Neural progenitor cell (in vitro differentiated cells): ENCODE measurements at regions not wholly inside any gene's neighbourhood (a gene's known extent, or its start where the extent isn't known, plus 50 kb on each side); places are given as distances from the start of the nearest gene placed in this dataset.
"Not testable (repeated sequence)": the region's sequence is repeated elsewhere in the genome, so short reads cannot be mapped to it uniquely, and the experiment has no call there.

ENCODE experiments used
- DNase-seq: peaks from one replicate; pipeline ENCODE4 v3.0.0-alpha.2; 2016; ENCODE audit warnings: low spot score
- H2AFZ ChIP-seq: fragments of 200-600 bp; sonication (generic); replicated peaks from 2 replicates; pipeline ENCODE4 v1.6.1; 2016; ENCODE audit warnings: antibody characterized with exemption
- H3F3A ChIP-seq: fragments of 200-600 bp; sonication (generic); 2 replicates; pipeline ENCODE4 v1.6.1; 2016; ENCODE audit warnings: antibody characterized with exemption, low read depth
- H3K27ac ChIP-seq: fragments of 200-600 bp; sonication (generic); 2 replicates; pipeline ENCODE4 v1.5.1; 2016; ENCODE audit warnings: mild to moderate bottlenecking
- H3K27me3 ChIP-seq: fragments of 200-600 bp; sonication (generic); 2 replicates; pipeline ENCODE4 v1.6.1; 2016; ENCODE audit warnings: mild to moderate bottlenecking, moderate library complexity
- H3K36me3 ChIP-seq: fragments of 200-600 bp; sonication (generic); 2 replicates; pipeline ENCODE4 v1.5.1; 2016
- H3K4me1 ChIP-seq: fragments of 200-600 bp; sonication (generic); 2 replicates; pipeline ENCODE4 v1.6.1; 2016; ENCODE audit warnings: mixed run types
- H3K4me2 ChIP-seq: fragments of 200-600 bp; sonication (generic); 2 replicates; pipeline ENCODE4 v1.6.1; 2016
- H3K4me3 ChIP-seq: fragments of 200-600 bp; sonication (generic); 2 replicates; pipeline ENCODE4 v1.5.1; 2016
- H3K79me2 ChIP-seq: fragments of 200-600 bp; sonication (generic); 2 replicates; pipeline ENCODE4 v1.6.1; 2016; ENCODE audit warnings: low read depth
- H3K9ac ChIP-seq: fragments of 200-600 bp; sonication (generic); 2 replicates; pipeline ENCODE4 v1.6.1; 2016
- H3K9me3 ChIP-seq: fragments of 200-600 bp; sonication (generic); 2 replicates; pipeline ENCODE4 v1.5.1; 2016; ENCODE audit warnings: low read depth
- H4K20me1 ChIP-seq: fragments of 200-600 bp; sonication (generic); 2 replicates; pipeline ENCODE4 v1.6.1; 2016; ENCODE audit warnings: low read depth
- H3K27ac Mint-ChIP-seq: 3 replicates; pipeline ENCODE4 v1.8.0; 2021; ENCODE audit warnings: mixed read lengths
- H3K27me3 Mint-ChIP-seq: 2 replicates; pipeline ENCODE4 v1.8.0; 2022; ENCODE audit warnings: low read depth, mild to moderate bottlenecking, inconsistent platforms, moderate library complexity, mixed read lengths; ENCODE audit not compliant: insufficient read depth
- H3K36me3 Mint-ChIP-seq: 3 replicates; pipeline ENCODE4 v1.8.0; 2021; ENCODE audit warnings: mixed read lengths
- H3K4me1 Mint-ChIP-seq: 3 replicates; pipeline ENCODE4 v1.8.0; 2021; ENCODE audit warnings: mixed read lengths
- H3K4me3 Mint-ChIP-seq: 3 replicates; pipeline ENCODE4 v1.8.0; 2021; ENCODE audit warnings: mild to moderate bottlenecking, moderate library complexity, mixed read lengths
- H3K9me3 Mint-ChIP-seq: 3 replicates; pipeline ENCODE4 v1.8.0; 2020; ENCODE audit warnings: mixed read lengths
- EZH2 ChIP-seq: fragments of 200-600 bp; sonication (generic); IDR thresholded peaks from 2 replicates; pipeline ENCODE4 v1.6.1; 2017; ENCODE audit warnings: antibody characterized with exemption, mild to moderate bottlenecking, moderate library complexity
- EZH2phosphoT487 ChIP-seq: fragments of 200-600 bp; sonication (generic); IDR thresholded peaks from 2 replicates; pipeline ENCODE4 v1.6.1; 2017; ENCODE audit warnings: antibody characterized with exemption
- TF ChIP-seq, protein P1 (sequence below): fragments of 200-600 bp; sonication (generic); IDR thresholded peaks from 2 replicates; pipeline ENCODE4 v1.5.1; 2017; ENCODE audit warnings: antibody characterized with exemption, mild to moderate bottlenecking

GRCh38 chr20:30502670-30503069 lies 754.8 kb upstream of the DEFB115 start:
- H3K4me1 ChIP-seq = no peaks in the 10 kb centered on the region
- H3K9ac ChIP-seq = no peak overlapping the region
- H4K20me1 ChIP-seq = no peaks in the 10 kb centered on the region
- no peak overlapping the region for H3K4me3 Mint-ChIP-seq
- no peaks in the 10 kb centered on the region for H3K27me3 ChIP-seq
- no peak overlapping the region for H3K27ac ChIP-seq
- no peaks in the 10 kb centered on the region for H3K36me3 ChIP-seq
- peaks cover 19% of the 10 kb centered on the region for H3K9me3 Mint-ChIP-seq
- peaks cover 7% of the 10 kb centered on the region for H3K9me3 ChIP-seq
- H3K27ac Mint-ChIP-seq = no peak overlapping the region
- H3K36me3 Mint-ChIP-seq = no peaks in the 10 kb centered on the region
- no peaks in the 10 kb centered on the region for H3K79me2 ChIP-seq
- no peak overlapping the region for H3K4me3 ChIP-seq
- no peak overlapping the region for H3K4me2 ChIP-seq
- no peaks in the 10 kb centered on the region for H3F3A ChIP-seq
- H3K27me3 Mint-ChIP-seq = peaks cover 2% of the 10 kb centered on the region
- TF ChIP-seq EZH2phosphoT487 = no peak
- TF ChIP-seq, protein P1, sequence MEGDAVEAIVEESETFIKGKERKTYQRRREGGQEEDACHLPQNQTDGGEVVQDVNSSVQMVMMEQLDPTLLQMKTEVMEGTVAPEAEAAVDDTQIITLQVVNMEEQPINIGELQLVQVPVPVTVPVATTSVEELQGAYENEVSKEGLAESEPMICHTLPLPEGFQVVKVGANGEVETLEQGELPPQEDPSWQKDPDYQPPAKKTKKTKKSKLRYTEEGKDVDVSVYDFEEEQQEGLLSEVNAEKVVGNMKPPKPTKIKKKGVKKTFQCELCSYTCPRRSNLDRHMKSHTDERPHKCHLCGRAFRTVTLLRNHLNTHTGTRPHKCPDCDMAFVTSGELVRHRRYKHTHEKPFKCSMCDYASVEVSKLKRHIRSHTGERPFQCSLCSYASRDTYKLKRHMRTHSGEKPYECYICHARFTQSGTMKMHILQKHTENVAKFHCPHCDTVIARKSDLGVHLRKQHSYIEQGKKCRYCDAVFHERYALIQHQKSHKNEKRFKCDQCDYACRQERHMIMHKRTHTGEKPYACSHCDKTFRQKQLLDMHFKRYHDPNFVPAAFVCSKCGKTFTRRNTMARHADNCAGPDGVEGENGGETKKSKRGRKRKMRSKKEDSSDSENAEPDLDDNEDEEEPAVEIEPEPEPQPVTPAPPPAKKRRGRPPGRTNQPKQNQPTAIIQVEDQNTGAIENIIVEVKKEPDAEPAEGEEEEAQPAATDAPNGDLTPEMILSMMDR = no peak
- no peak for TF ChIP-seq EZH2
- no peak for DNase-seq
- no peaks in the 10 kb centered on the region for H3K4me1 Mint-ChIP-seq
- no peak overlapping the region for H2AFZ ChIP-seq

DNA sequence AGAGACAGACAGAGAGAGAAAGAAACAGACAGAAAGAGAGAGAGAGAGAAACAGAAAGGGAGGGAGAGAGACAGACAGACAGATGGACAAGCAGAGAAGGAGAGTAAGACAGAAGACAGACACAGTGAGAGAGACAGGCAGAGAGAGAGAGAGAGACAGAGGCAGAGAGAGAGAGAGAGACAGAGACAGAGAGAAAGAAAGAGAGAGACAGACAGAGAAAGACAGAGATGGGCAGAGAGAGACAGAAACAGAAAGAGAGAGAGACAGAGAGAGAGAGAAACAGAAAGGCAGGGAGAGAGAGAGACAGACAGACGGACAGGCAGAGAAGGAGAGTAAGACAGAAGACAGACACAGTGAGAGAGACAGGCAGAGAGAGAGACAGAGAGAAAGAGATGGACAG lies 754.3 kb upstream of the DEFB115 start:
- H3K4me3 Mint-ChIP-seq = not testable (repeated sequence)

DNA sequence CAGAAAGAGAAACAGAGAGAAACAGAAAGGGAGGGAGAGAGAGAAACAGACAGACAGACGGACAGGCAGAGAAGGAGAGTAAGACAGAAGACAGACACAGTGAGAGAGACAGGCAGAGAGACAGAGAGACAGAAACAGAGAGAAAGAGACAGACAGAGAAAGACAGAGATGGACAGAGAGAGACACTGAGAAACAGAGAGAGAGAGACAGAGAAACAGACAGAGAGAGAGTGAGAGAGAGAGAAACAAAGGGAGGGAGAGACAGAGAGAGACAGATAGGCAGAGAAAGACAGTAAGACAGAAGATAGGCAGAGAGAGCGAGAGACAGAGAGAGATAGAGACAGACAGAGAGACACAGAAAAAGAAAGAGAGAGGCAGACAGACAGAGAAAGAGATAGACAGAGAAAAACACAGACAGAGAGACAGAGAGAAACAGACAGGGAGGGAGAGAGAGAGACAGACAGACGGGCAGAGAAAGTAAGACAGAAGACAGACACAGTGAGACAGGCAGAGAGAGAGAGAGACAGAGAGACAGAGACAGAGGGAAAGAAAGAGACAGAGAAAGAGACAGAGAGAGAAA lies 753.4 kb upstream of the DEFB115 start:
- H3K9ac ChIP-seq = no peak overlapping the region
- H3K27me3 Mint-ChIP-seq = peaks cover 2% of the 10 kb centered on the region
- no peaks in the 10 kb centered on the region for H3K4me1 Mint-ChIP-seq
- peaks cover 31% of the 10 kb centered on the region for H3K9me3 Mint-ChIP-seq
- no peak overlapping the region for H2AFZ ChIP-seq
- H3K4me1 ChIP-seq = no peaks in the 10 kb centered on the region
- no peak overlapping the region for H3K27ac Mint-ChIP-seq
- H3K4me2 ChIP-seq = no peak overlapping the region
- no peak overlapping the region for H3K4me3 Mint-ChIP-seq
- no peak overlapping the region for H3K4me3 ChIP-seq
- TF ChIP-seq EZH2 (no peak), EZH2phosphoT487 (no peak)
- TF ChIP-seq, protein P1 = no peak
- no peak for DNase-seq
- no peaks in the 10 kb centered on the region for H3K79me2 ChIP-seq
- no peaks in the 10 kb centered on the region for H3K36me3 Mint-ChIP-seq
- H3K9me3 ChIP-seq = peaks cover 5% of the 10 kb centered on the region
- no peaks in the 10 kb centered on the region for H3F3A ChIP-seq
- no peaks in the 10 kb centered on the region for H4K20me1 ChIP-seq
- H3K36me3 ChIP-seq = no peaks in the 10 kb centered on the region
- no peaks in the 10 kb centered on the region for H3K27me3 ChIP-seq
- no peak overlapping the region for H3K27ac ChIP-seq

More for the DNA sequence above, 754.3 kb upstream of the DEFB115 start:
- H3K9me3 Mint-ChIP-seq = peaks cover 24% of the 10 kb centered on the region
- not testable (repeated sequence) for H3K27me3 Mint-ChIP-seq, H2AFZ ChIP-seq, H3K9ac ChIP-seq, H4K20me1 ChIP-seq, H3K4me1 Mint-ChIP-seq, DNase-seq, H3K4me3 ChIP-seq, H3K4me2 ChIP-seq, H3K79me2 ChIP-seq, H3K36me3 ChIP-seq, H3F3A ChIP-seq, H3K27ac Mint-ChIP-seq, H3K27me3 ChIP-seq, H3K4me1 ChIP-seq, H3K27ac ChIP-seq, H3K36me3 Mint-ChIP-seq, H3K9me3 ChIP-seq

DNA sequence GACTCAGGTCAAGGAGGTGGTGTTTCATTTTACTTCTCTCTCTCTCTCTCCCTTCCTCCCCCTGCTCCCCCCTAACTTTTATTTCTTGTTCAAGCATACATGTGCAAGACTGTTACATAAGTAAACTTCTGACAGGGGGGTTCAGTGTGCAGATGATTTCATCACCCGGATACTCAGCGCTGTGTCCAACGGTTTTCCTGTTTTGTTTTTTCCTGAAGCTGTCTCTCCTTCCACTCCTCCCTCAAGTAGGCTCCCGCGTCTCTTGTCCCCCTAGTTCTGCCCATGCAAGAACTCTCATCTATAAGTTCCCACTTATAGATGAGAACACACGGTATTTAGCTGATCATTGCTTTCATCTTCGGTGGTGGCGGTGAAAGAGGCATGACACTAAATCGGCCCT lies 751.9 kb upstream of the DEFB115 start:
- no peaks in the 10 kb centered on the region for H3K36me3 Mint-ChIP-seq
- Histone ChIP-seq H3K27me3 (no peaks in the 10 kb centered on the region), H3K4me3 (no peak overlapping the region), H3F3A (no peaks in the 10 kb centered on the region), H3K4me2 (no peak overlapping the region), H3K4me1 (no peaks in the 10 kb centered on the region), H2AFZ (no peak overlapping the region), H3K9ac (no peak overlapping the region), H4K20me1 (no peaks in the 10 kb centered on the region), H3K27ac (no peak overlapping the region), H3K9me3 (peaks cover 5% of the 10 kb centered on the region), H3K36me3 (no peaks in the 10 kb centered on the region), H3K79me2 (no peaks in the 10 kb centered on the region)
- no peak overlapping the region for H3K27ac Mint-ChIP-seq
- TF ChIP-seq, protein P1 = no peak
- TF ChIP-seq EZH2phosphoT487 = no peak
- no peak for TF ChIP-seq EZH2
- H3K4me1 Mint-ChIP-seq = no peaks in the 10 kb centered on the region
- H3K9me3 Mint-ChIP-seq = peaks cover 39% of the 10 kb centered on the region
- no peak overlapping the region for H3K4me3 Mint-ChIP-seq
- peaks cover 2% of the 10 kb centered on the region for H3K27me3 Mint-ChIP-seq
- DNase-seq = no peak
